ENCODE measurements at regions not wholly inside any gene's neighbourhood (a gene's known extent, or its start where the extent isn't known, plus 50 kb on each side); places are given as distances from the start of the nearest gene placed in this dataset.

DNA sequence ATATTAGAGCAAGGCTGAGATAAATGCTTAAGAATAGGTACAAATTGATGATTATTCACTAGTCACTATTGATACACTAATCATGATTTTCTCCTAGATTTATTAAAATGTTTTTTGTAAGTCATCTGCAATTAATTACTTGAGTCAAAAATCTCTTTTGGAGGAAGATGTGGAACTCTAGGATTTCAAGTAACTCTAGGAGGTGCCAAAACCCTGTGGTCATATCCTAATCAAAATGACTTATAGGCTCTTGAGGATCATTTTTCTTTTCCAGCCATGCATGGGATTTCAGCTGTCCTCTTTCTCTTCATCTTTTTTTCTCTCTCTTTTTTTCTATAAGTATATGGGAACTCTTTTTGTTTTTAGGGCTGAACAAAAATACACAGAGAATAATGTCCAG is 141.8 kb upstream of the CD180 start:
- TF ChIP-seq, protein P1, sequence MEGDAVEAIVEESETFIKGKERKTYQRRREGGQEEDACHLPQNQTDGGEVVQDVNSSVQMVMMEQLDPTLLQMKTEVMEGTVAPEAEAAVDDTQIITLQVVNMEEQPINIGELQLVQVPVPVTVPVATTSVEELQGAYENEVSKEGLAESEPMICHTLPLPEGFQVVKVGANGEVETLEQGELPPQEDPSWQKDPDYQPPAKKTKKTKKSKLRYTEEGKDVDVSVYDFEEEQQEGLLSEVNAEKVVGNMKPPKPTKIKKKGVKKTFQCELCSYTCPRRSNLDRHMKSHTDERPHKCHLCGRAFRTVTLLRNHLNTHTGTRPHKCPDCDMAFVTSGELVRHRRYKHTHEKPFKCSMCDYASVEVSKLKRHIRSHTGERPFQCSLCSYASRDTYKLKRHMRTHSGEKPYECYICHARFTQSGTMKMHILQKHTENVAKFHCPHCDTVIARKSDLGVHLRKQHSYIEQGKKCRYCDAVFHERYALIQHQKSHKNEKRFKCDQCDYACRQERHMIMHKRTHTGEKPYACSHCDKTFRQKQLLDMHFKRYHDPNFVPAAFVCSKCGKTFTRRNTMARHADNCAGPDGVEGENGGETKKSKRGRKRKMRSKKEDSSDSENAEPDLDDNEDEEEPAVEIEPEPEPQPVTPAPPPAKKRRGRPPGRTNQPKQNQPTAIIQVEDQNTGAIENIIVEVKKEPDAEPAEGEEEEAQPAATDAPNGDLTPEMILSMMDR (IDR thresholded peaks at IDR 0.05) = no peak
- TF ChIP-seq POLR2A (IDR thresholded peaks at IDR 0.05) = no peak
- Histone ChIP-seq H3K4me3 (no peak overlapping the region), H3K9me3 (no peaks in the 10 kb centered on the region), H3K4me1 (peaks cover 0 to 7% of the 10 kb centered on the region in 2 donors), H3K27ac (no peak overlapping the region), H3K27me3 (no peaks in the 10 kb centered on the region), H3K36me3 (no peaks in the 10 kb centered on the region)
- intact Hi-C loops (cut with DNase I; ENCODE audit: low total_unique reads) = no loop called here
- DNase-seq = no peak

DNA sequence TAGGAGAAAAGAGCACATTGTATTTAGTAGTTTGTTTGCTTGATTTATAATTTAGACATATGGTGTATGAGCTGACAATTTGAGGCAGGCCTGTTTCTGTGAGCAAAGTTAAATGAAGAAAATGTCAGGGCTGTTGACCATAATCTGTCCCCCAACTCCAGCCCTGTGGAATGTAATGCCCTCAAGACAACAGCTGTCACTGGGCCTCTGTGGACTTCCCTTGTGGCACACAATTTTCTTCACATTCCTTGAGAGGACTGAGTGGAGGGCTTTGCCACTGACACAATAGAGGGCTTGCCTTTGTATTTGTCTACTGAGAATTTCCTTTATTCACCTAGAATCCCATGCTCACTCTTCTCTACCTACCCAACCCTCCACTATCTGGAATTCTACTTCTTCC is 141.2 kb upstream of the CD180 start:
- Histone ChIP-seq H3K4me1 (peaks cover 0 to 7% of the 10 kb centered on the region in 2 donors), H3K27ac (no peak overlapping the region), H3K9me3 (no peaks in the 10 kb centered on the region), H3K36me3 (no peaks in the 10 kb centered on the region), H3K4me3 (no peak overlapping the region), H3K27me3 (no peaks in the 10 kb centered on the region)
- TF ChIP-seq, protein P1 (IDR thresholded peaks at IDR 0.05) = no peak
- TF ChIP-seq POLR2A (IDR thresholded peaks at IDR 0.05) = no peak
- DNase-seq = no peak
- intact Hi-C loops (cut with DNase I; ENCODE audit: low total_unique reads) = no loop called here

DNA sequence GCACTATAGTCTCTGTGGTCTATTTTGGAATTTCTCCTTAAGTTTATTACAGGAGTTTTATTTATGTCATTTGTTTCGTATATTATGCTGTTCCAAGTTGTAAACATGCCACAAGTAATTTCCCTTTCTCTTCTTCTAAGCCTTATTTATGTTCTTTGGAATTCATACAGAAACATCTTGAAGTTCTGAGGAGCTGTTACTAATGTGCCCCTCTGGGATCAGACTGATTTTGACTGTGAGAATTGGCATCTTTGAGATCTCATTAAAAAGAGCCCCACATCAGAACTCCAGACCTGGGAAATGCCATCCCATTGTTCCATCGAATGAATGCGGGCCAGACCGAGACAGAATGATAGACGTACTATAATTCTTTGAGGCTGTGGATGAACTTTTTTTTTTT is 138.8 kb upstream of the CD180 start:
- Histone ChIP-seq H3K36me3 (no peaks in the 10 kb centered on the region), H3K27me3 (no peaks in the 10 kb centered on the region), H3K27ac (peak overlapping the region; percentile 21 to 24), H3K4me3 (no peak overlapping the region), H3K9me3 (no peaks in the 10 kb centered on the region), H3K4me1 (peaks cover 0 to 7% of the 10 kb centered on the region in 2 donors)
- intact Hi-C loops (cut with DNase I; ENCODE audit: low total_unique reads) = no loop called here
- TF ChIP-seq, protein P1 (IDR thresholded peaks at IDR 0.05) = no peak
- no peak for TF ChIP-seq POLR2A (IDR thresholded peaks at IDR 0.05)
- no peak for DNase-seq

DNA sequence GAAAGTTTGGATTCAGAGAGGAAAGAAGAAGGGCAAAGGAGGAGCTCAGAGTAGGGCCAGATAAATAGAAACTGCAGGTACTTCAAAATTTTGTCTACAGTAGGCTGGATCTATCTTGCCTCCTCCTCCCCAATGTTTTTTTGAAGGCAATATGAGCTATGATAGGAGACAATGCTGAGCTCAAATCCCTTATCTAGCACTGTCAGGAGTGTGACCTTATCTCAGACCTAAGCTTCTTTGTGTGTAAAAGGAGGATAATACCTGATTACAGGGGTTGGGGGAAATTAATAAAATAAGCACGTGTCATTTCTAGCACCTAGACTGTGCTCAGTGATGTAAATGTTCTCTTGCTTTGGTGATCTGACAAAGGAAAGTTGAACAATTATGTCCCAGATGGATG is 137.8 kb upstream of the CD180 start:
- Histone ChIP-seq H3K36me3 (no peaks in the 10 kb centered on the region), H3K4me3 (no peak overlapping the region), H3K9me3 (no peaks in the 10 kb centered on the region), H3K27me3 (no peaks in the 10 kb centered on the region), H3K27ac (no peak overlapping the region), H3K4me1 (peaks cover 0 to 7% of the 10 kb centered on the region in 2 donors)
- no peak for DNase-seq
- TF ChIP-seq, protein P1 (IDR thresholded peaks at IDR 0.05) = no peak
- TF ChIP-seq POLR2A (IDR thresholded peaks at IDR 0.05) = no peak
- intact Hi-C loops (cut with DNase I; ENCODE audit: low total_unique reads) = no loop called here

DNA sequence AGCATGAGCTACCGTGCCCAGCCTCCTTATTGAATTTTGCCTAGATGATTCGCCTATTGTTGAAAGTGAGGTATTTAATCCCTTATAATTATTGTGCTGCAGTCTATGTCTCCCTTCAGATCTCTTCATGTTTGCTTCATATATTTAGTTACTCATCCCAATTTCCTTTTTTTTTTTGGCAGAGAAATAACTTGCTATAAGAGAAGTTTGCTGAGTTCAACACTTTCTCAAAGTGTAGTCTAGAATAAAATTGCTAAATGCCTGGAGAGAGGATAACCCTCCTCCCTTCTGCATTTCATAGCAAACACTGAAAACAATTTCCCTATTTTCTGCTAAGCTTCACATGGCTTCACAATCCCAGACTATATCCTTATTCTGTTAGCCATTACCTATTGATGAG is 136.6 kb upstream of the CD180 start:
- no peak overlapping the region for H3K27ac ChIP-seq
- no peaks in the 10 kb centered on the region for H3K36me3 ChIP-seq
- intact Hi-C loops (cut with DNase I; ENCODE audit: low total_unique reads) = no loop called here
- no peak for DNase-seq
- H3K4me3 ChIP-seq = no peak overlapping the region
- no peaks in the 10 kb centered on the region for H3K27me3 ChIP-seq
- H3K9me3 ChIP-seq = no peaks in the 10 kb centered on the region
- peaks cover 0 to 7% of the 10 kb centered on the region in 2 donors for H3K4me1 ChIP-seq
- TF ChIP-seq POLR2A (IDR thresholded peaks at IDR 0.05) = no peak
- TF ChIP-seq, protein P1 (IDR thresholded peaks at IDR 0.05) = no peak

All from uterus (tissue), 3 donors.